ENCODE measurements at regions not wholly inside any gene's neighbourhood (a gene's known extent, or its start where the extent isn't known, plus 50 kb on each side); places are given as distances from the start of the nearest gene placed in this dataset.
"Not testable (repeated sequence)": the region's sequence is repeated elsewhere in the genome, so short reads cannot be mapped to it uniquely, and the experiment has no call there.

GRCh38 chr1:96865731-96866685, 144.4 kb downstream of the PTBP2 start:
- DNase-seq (ENCODE audit: low spot score), result no peak

GRCh38 chr1:96872757-96873156, 151.2 kb downstream of the PTBP2 start:
- no peak for DNase-seq (ENCODE audit: low spot score)

- no peak for DNase-seq (ENCODE audit: low spot score)
Measured at GRCh38 chr1:96878640-96879039, 157.1 kb downstream of the PTBP2 start.

GRCh38 chr1:96880626-96881025, 159.0 kb downstream of the PTBP2 start:
- DNase-seq (ENCODE audit: low spot score), result no peak

GRCh38 chr1:96882096-96882495, 160.5 kb downstream of the PTBP2 start:
- DNase-seq (ENCODE audit: low spot score), result no peak

- no peak for DNase-seq (ENCODE audit: low spot score)
Measured at GRCh38 chr1:96886474-96886873, 164.9 kb downstream of the PTBP2 start.

- no peak for DNase-seq (ENCODE audit: low spot score)
Measured at GRCh38 chr1:96887501-96887900, 165.9 kb downstream of the PTBP2 start.

- no peak for DNase-seq (ENCODE audit: low spot score)
Measured at GRCh38 chr1:96901783-96902363, 180.3 kb downstream of the PTBP2 start.

- DNase-seq (ENCODE audit: low spot score), result no peak
Measured at GRCh38 chr1:96912248-96912647, 190.7 kb downstream of the PTBP2 start.

GRCh38 chr1:96915701-96916100, 194.1 kb downstream of the PTBP2 start:
- DNase-seq (ENCODE audit: low spot score), result not testable (repeated sequence)

GRCh38 chr1:96918406-96918805, 196.8 kb downstream of the PTBP2 start:
- DNase-seq (ENCODE audit: low spot score), result no peak

- DNase-seq (ENCODE audit: low spot score), result no peak
Measured at GRCh38 chr1:96922181-96922580, 200.6 kb downstream of the PTBP2 start.

GRCh38 chr1:96923753-96924152, 202.2 kb downstream of the PTBP2 start:
- no peak for DNase-seq (ENCODE audit: low spot score)

- no peak for DNase-seq (ENCODE audit: low spot score)
Measured at GRCh38 chr1:96926176-96926575, 204.6 kb downstream of the PTBP2 start.

GRCh38 chr1:96927125-96927524, 205.5 kb downstream of the PTBP2 start:
- DNase-seq (ENCODE audit: low spot score), result no peak

GRCh38 chr1:96931136-96931535, 209.6 kb downstream of the PTBP2 start:
- no peak for DNase-seq (ENCODE audit: low spot score)

- no peak for DNase-seq (ENCODE audit: low spot score)
Measured at GRCh38 chr1:96934282-96934681, 212.7 kb downstream of the PTBP2 start.

- DNase-seq (ENCODE audit: low spot score), result no peak
Measured at GRCh38 chr1:96944432-96945092, 223.0 kb downstream of the PTBP2 start.

GRCh38 chr1:96945509-96946084, 224.0 kb downstream of the PTBP2 start:
- DNase-seq (ENCODE audit: low spot score), result no peak

GRCh38 chr1:96955307-96956012, 233.9 kb downstream of the PTBP2 start:
- DNase-seq (ENCODE audit: low spot score), result no peak

GRCh38 chr1:96962216-96962615, 240.6 kb downstream of the PTBP2 start:
- no peak for DNase-seq (ENCODE audit: low spot score)

- DNase-seq (ENCODE audit: low spot score), result no peak
Measured at GRCh38 chr1:96962751-96963211, 241.2 kb downstream of the PTBP2 start.
